ENCODE measurements at regions not wholly inside any gene's neighbourhood (a gene's known extent, or its start where the extent isn't known, plus 50 kb on each side); places are given as distances from the start of the nearest gene placed in this dataset.

- no peak for TF ChIP-seq CTCF (IDR thresholded peaks at IDR 0.05; ENCODE audit: low read depth, low read length, missing control alignments)
- DNase-seq (ENCODE audit: low read depth) = no peak
- no peak overlapping the region for H3K4me3 ChIP-seq (ENCODE audit: low read depth, low read length)
- in situ Hi-C loops (cut with HindIII; ENCODE audit: low sequenced_read_pairs) = no loop called here
Observed at GRCh38 chr1:25006770-25007169, 76.7 kb upstream of the RUNX3 start.

- in situ Hi-C loops (cut with HindIII; ENCODE audit: low sequenced_read_pairs) = no loop called here
- no peak for TF ChIP-seq CTCF (IDR thresholded peaks at IDR 0.05; ENCODE audit: low read depth, low read length, missing control alignments)
- DNase-seq (ENCODE audit: low read depth) = no peak
- H3K4me3 ChIP-seq (ENCODE audit: low read depth, low read length) = no peak overlapping the region
Observed at GRCh38 chr1:25004355-25004754, 74.3 kb upstream of the RUNX3 start.

- in situ Hi-C loops (cut with HindIII; ENCODE audit: low sequenced_read_pairs) = no loop called here
- no peak for TF ChIP-seq CTCF (IDR thresholded peaks at IDR 0.05; ENCODE audit: low read depth, low read length, missing control alignments)
- no peak overlapping the region for H3K4me3 ChIP-seq (ENCODE audit: low read depth, low read length)
- no peak for DNase-seq (ENCODE audit: low read depth)
Observed at GRCh38 chr1:25003457-25004190, 73.5 kb upstream of the RUNX3 start.

- no peak for TF ChIP-seq CTCF (IDR thresholded peaks at IDR 0.05; ENCODE audit: low read depth, low read length, missing control alignments)
- no peak overlapping the region for H3K4me3 ChIP-seq (ENCODE audit: low read depth, low read length)
- in situ Hi-C loops (cut with HindIII; ENCODE audit: low sequenced_read_pairs) = no loop called here
- no peak for DNase-seq (ENCODE audit: low read depth)
Observed at GRCh38 chr1:25003000-25003399, 72.9 kb upstream of the RUNX3 start.

GRCh38 chr1:25001125-25001915 is 71.2 kb upstream of the RUNX3 start:
- no peak for TF ChIP-seq CTCF (IDR thresholded peaks at IDR 0.05; ENCODE audit: low read depth, low read length, missing control alignments)
- no peak overlapping the region for H3K4me3 ChIP-seq (ENCODE audit: low read depth, low read length)
- in situ Hi-C loops (cut with HindIII; ENCODE audit: low sequenced_read_pairs) = no loop called here
- DNase-seq (ENCODE audit: low read depth) = no peak

GRCh38 chr1:24999906-25000305 is 69.8 kb upstream of the RUNX3 start:
- H3K4me3 ChIP-seq (ENCODE audit: low read depth, low read length) = no peak overlapping the region
- in situ Hi-C loops (cut with HindIII; ENCODE audit: low sequenced_read_pairs) = no loop called here
- no peak for DNase-seq (ENCODE audit: low read depth)
- no peak for TF ChIP-seq CTCF (IDR thresholded peaks at IDR 0.05; ENCODE audit: low read depth, low read length, missing control alignments)
